ENCODE measurements at regions not wholly inside any gene's neighbourhood (a gene's known extent, or its start where the extent isn't known, plus 50 kb on each side); places are given as distances from the start of the nearest gene placed in this dataset.

GRCh38 chr22:48636746-48637145, 1190.9 kb downstream of the BRD1 start:
- TF ChIP-seq EZH2 (IDR thresholded peaks at IDR 0.05; ENCODE audit: insufficient read depth, poor library complexity, severe bottlenecking) (no peak), EZH2phosphoT487 (IDR thresholded peaks at IDR 0.05; ENCODE audit: insufficient read depth, low read depth) (no peak)
